H9 (cell line): ENCODE measurements at regions not wholly inside any gene's neighbourhood (a gene's known extent, or its start where the extent isn't known, plus 50 kb on each side); places are given as distances from the start of the nearest gene placed in this dataset.

Experiments used
- DNase-seq: peaks from one replicate; pipeline ENCODE4 v3.0.0-alpha.2; 2017
- H2AFZ ChIP-seq: one replicate; pipeline ENCODE4 v1.6.1; 2013; ENCODE audit warnings: mild to moderate bottlenecking, low read length, control low read depth, moderate library complexity
- H2AK5ac ChIP-seq: 2 replicates; pipeline ENCODE4 v1.6.1; 2013; ENCODE audit warnings: low read length, control low read depth, mixed read lengths; ENCODE audit not compliant: insufficient read length
- H2BK120ac ChIP-seq: one replicate; pipeline ENCODE4 v1.6.1; 2013; ENCODE audit warnings: low read depth, mild to moderate bottlenecking, low read length, control low read depth, inconsistent platforms; ENCODE audit not compliant: poor library complexity, severe bottlenecking
- H2BK12ac ChIP-seq: 2 replicates; pipeline ENCODE4 v1.6.1; 2013; ENCODE audit warnings: low read length, control low read depth, mixed read lengths, low read depth; ENCODE audit not compliant: insufficient read length
- H2BK15ac ChIP-seq: 2 replicates; pipeline ENCODE4 v1.6.1; 2013; ENCODE audit warnings: low read depth, low read length, control low read depth
- H2BK20ac ChIP-seq: one replicate; pipeline ENCODE4 v1.6.1; 2013; ENCODE audit warnings: low read depth, mild to moderate bottlenecking, low read length, control low read depth, inconsistent platforms; ENCODE audit not compliant: poor library complexity, severe bottlenecking
- H2BK5ac ChIP-seq: 2 replicates; pipeline ENCODE4 v1.6.1; 2013; ENCODE audit warnings: low read length, control low read depth, mixed read lengths; ENCODE audit not compliant: insufficient read length
- H3K14ac ChIP-seq: 2 replicates; pipeline ENCODE4 v1.6.1; 2013; ENCODE audit warnings: low read length, control low read depth; ENCODE audit not compliant: insufficient read depth
- H3K18ac ChIP-seq: 2 replicates; pipeline ENCODE4 v1.6.1; 2013; ENCODE audit warnings: low read depth, mild to moderate bottlenecking, mixed read lengths, low read length, control low read depth; ENCODE audit not compliant: insufficient read length
- H3K23ac ChIP-seq: 2 replicates; pipeline ENCODE4 v1.6.1; 2013; ENCODE audit warnings: low read length, control low read depth, mixed read lengths, low read depth; ENCODE audit not compliant: insufficient read length
- H3K23me2 ChIP-seq: 2 replicates; pipeline ENCODE4 v1.6.1; 2013; ENCODE audit warnings: low read depth, mild to moderate bottlenecking, mixed read lengths, low read length, control low read depth; ENCODE audit not compliant: insufficient read length, poor library complexity, severe bottlenecking
- H3K27ac ChIP-seq: 2 replicates; pipeline ENCODE4 v1.5.1; 2013; ENCODE audit warnings: low read length, control low read depth, mixed read lengths, low read depth; ENCODE audit not compliant: insufficient read length
- H3K27me3 ChIP-seq: 2 replicates; pipeline ENCODE4 v1.6.1; 2013; ENCODE audit warnings: low read length, control low read depth, inconsistent platforms; ENCODE audit not compliant: insufficient read depth
- H3K4ac ChIP-seq: 2 replicates; pipeline ENCODE4 v1.6.1; 2013; ENCODE audit warnings: low read depth, mild to moderate bottlenecking, control low read depth, inconsistent platforms, low read length, moderate library complexity
- H3K4me1 ChIP-seq: 2 replicates; pipeline ENCODE4 v1.6.1; 2013; ENCODE audit warnings: low read length, control low read depth, inconsistent platforms; ENCODE audit not compliant: insufficient read depth
- H3K4me2 ChIP-seq: 2 replicates; pipeline ENCODE4 v1.6.1; 2013; ENCODE audit warnings: low read length, control low read depth, mixed read lengths; ENCODE audit not compliant: insufficient read length, insufficient read depth
- H3K56ac ChIP-seq: 2 replicates; pipeline ENCODE4 v1.6.1; 2013; ENCODE audit warnings: low read depth, mild to moderate bottlenecking, mixed read lengths, low read length, control low read depth; ENCODE audit not compliant: insufficient read length
- H3K79me1 ChIP-seq: 2 replicates; pipeline ENCODE4 v1.6.1; 2013; ENCODE audit warnings: low read depth, mild to moderate bottlenecking, moderate library complexity, low read length, control low read depth, inconsistent platforms; ENCODE audit not compliant: insufficient read depth, poor library complexity, severe bottlenecking
- H3K79me2 ChIP-seq: 2 replicates; pipeline ENCODE4 v1.6.1; 2013; ENCODE audit warnings: low read length, control low read depth, inconsistent platforms; ENCODE audit not compliant: insufficient read depth
- H3K9ac ChIP-seq: 2 replicates; pipeline ENCODE4 v1.6.1; 2013; ENCODE audit warnings: low read length, control low read depth, mixed read lengths; ENCODE audit not compliant: insufficient read length; ENCODE audit errors: extremely low read depth
- H3K9me3 ChIP-seq: one replicate; pipeline ENCODE4 v1.6.1; 2013; ENCODE audit warnings: low read depth, low read length, inconsistent platforms; ENCODE audit not compliant: control insufficient read depth
- H3T11ph ChIP-seq: one replicate; pipeline ENCODE4 v1.6.1; 2013; ENCODE audit warnings: mild to moderate bottlenecking, low read length, control low read depth, inconsistent platforms
- H4K20me1 ChIP-seq: one replicate; pipeline ENCODE4 v1.6.1; 2013; ENCODE audit not compliant: control insufficient read depth, insufficient read length, insufficient read depth
- H4K5ac ChIP-seq: 2 replicates; pipeline ENCODE4 v1.6.1; 2013; ENCODE audit warnings: low read depth, mild to moderate bottlenecking, mixed read lengths, low read length, control low read depth; ENCODE audit not compliant: insufficient read length
- H4K8ac ChIP-seq: replicated peaks from 2 replicates; pipeline ENCODE4 v1.6.1; 2013; ENCODE audit warnings: low read length, control low read depth, mixed read lengths, low read depth; ENCODE audit not compliant: insufficient read length
- H4K91ac ChIP-seq: 2 replicates; pipeline ENCODE4 v1.6.1; 2013; ENCODE audit warnings: low read depth, mild to moderate bottlenecking, moderate library complexity, mixed read lengths, low read length, control low read depth; ENCODE audit not compliant: insufficient read length
- H3K27ac Mint-ChIP-seq, 3 experiments: 2 replicates in 2 of 3; 3 replicates in 1 of 3; pipeline ENCODE4 v1.8.0; 2020 to 2021; ENCODE audit warnings: mixed read lengths in 3 of 3, mild to moderate bottlenecking in 1 of 3, moderate library complexity in 1 of 3
- H3K27me3 Mint-ChIP-seq: 2 replicates; pipeline ENCODE4 v1.8.0; 2021; ENCODE audit warnings: low read depth, mild to moderate bottlenecking, moderate library complexity, mixed read lengths
- H3K36me3 Mint-ChIP-seq, 3 experiments: 2 replicates in 2 of 3; 3 replicates in 1 of 3; pipeline ENCODE4 v1.8.0; 2020 to 2021; ENCODE audit warnings: low read depth in 3 of 3, mixed read lengths in 3 of 3; ENCODE audit not compliant: insufficient read depth in 1 of 3
- H3K4me1 Mint-ChIP-seq, 2 experiments: 2 replicates each; pipeline ENCODE4 v1.8.0; 2020; ENCODE audit warnings: mixed read lengths in 2 of 2
- H3K4me3 Mint-ChIP-seq, 2 experiments: 2 replicates in 1 of 2; 3 replicates in 1 of 2; pipeline ENCODE4 v1.8.0; 2020 to 2021; ENCODE audit warnings: mild to moderate bottlenecking in 2 of 2, mixed read lengths in 2 of 2, moderate library complexity in 1 of 2
- H3K9me3 Mint-ChIP-seq, 2 experiments: 2 replicates in 1 of 2; 3 replicates in 1 of 2; pipeline ENCODE4 v1.8.0; 2020; ENCODE audit warnings: mild to moderate bottlenecking in 2 of 2, mixed read lengths in 2 of 2, moderate library complexity in 1 of 2
- CTCF ChIP-seq: fragments of 200-600 bp; sonication (generic); conservative IDR thresholded peaks from 3 replicates; pipeline ENCODE4 v1.8.0; 2021; ENCODE audit warnings: antibody characterized with exemption, mild to moderate bottlenecking
- WGBS: extraction: QIAGEN DNeasy Blood & Tissue Kit; methylation state at CpG from one replicate; pipeline ENCODE4 v1.1.7; 2013; ENCODE audit warnings: missing lambda C conversion rate, low lambda C conversion rate, mixed read lengths; ENCODE audit not compliant: insufficient read length; ENCODE audit errors: extremely low coverage; 5-methylcytosine and 5-hydroxymethylcytosine counted together

GRCh38 chr3:102163039-102163817, 271.6 kb upstream of the ZPLD1 start:
- H2BK12ac ChIP-seq: no peak overlapping the region
- H4K91ac ChIP-seq: no peak overlapping the region
- DNase-seq: no peak
- no peaks in the 10 kb centered on the region for H3K9me3 ChIP-seq
- Mint-ChIP-seq H3K4me1 (no peaks in the 10 kb centered on the region), H3K27me3 (no peaks in the 10 kb centered on the region; the same call in 1 of the 2 replicates), H3K9me3 (peaks cover 0 to under 1% of the 10 kb centered on the region in 2 experiments; a peak in 1 of 5 replicates), H3K4me3 (no peak overlapping the region), H3K36me3 (no peaks in the 10 kb centered on the region), H3K27ac (no peak overlapping the region; a peak in 1 of 7 replicates)
- H3T11ph ChIP-seq: no peak overlapping the region
- H3K27ac ChIP-seq: no peak overlapping the region
- no peaks in the 10 kb centered on the region for H3K27me3 ChIP-seq
- no peak overlapping the region for H2BK120ac ChIP-seq
- no peak overlapping the region for H2BK15ac ChIP-seq
- no peak overlapping the region for H2AK5ac ChIP-seq
- H3K23ac ChIP-seq: no peak overlapping the region
- H3K56ac ChIP-seq: no peak overlapping the region
- no peaks in the 10 kb centered on the region for H4K20me1 ChIP-seq
- no peak for TF ChIP-seq CTCF
- H3K79me1 ChIP-seq: no peaks in the 10 kb centered on the region
- no CpG with 5 or more reads among the region's 1 CpG for WGBS
- no peak overlapping the region for H3K14ac ChIP-seq
- H4K5ac ChIP-seq: no peak overlapping the region
- H3K23me2 ChIP-seq: no peaks in the 10 kb centered on the region
- H3K18ac ChIP-seq: no peak overlapping the region
- no peak overlapping the region for H3K9ac ChIP-seq
- no peak overlapping the region for H2BK20ac ChIP-seq
- no peak overlapping the region for H4K8ac ChIP-seq
- H3K4ac ChIP-seq: no peak overlapping the region
- no peak overlapping the region for H2AFZ ChIP-seq
- H3K4me1 ChIP-seq: no peaks in the 10 kb centered on the region
- no peak overlapping the region for H2BK5ac ChIP-seq
- H3K4me2 ChIP-seq: no peak overlapping the region
- H3K79me2 ChIP-seq: no peaks in the 10 kb centered on the region
